K562 (cell line): ENCODE measurements at regions not wholly inside any gene's neighbourhood (a gene's known extent, or its start where the extent isn't known, plus 50 kb on each side); places are given as distances from the start of the nearest gene placed in this dataset.

ENCODE experiments used
- EP300 ChIP-seq: IDR thresholded peaks from 2 replicates; pipeline ENCODE4 v1.6.1; 2012; ENCODE audit warnings: low read length, improper control_type of control experiment
- MAFF ChIP-seq: IDR thresholded peaks from 2 replicates; pipeline ENCODE4 v1.6.1; 2012; ENCODE audit warnings: low read length, improper control_type of control experiment
- MCM3 ChIP-seq: fragments of 450-650 bp; IDR thresholded peaks from 2 replicates; pipeline ENCODE4 v1.6.1; 2016
- TF ChIP-seq, protein P1 (sequence below), 3 experiments: fragments of 200-800 bp in 1 of 3; sonication (Bioruptor generic) in 1 of 3; sonication (generic) in 1 of 3; formaldehyde crosslinking in 1 of 3; IDR thresholded peaks; 2 replicates each; pipeline versions ENCODE4 v1.6.1 to v1.8.0; 2016 to 2022; ENCODE audit warnings: mild to moderate bottlenecking in 2 of 3, missing compliant biosample characterization in 2 of 3, missing genetic modification characterization in 2 of 3, missing genetic modification reagents in 1 of 3
- TF ChIP-seq, protein P2 (sequence below): fragments of 450-650 bp; IDR thresholded peaks from 2 replicates; pipeline ENCODE4 v1.6.1; 2014; ENCODE audit warnings: low read depth, mild to moderate bottlenecking, moderate library complexity, borderline replicate concordance
- TF ChIP-seq, protein P3 (sequence below): sonication (generic); formaldehyde crosslinking; IDR thresholded peaks from 2 replicates; pipeline ENCODE4 v1.9.0; 2022; ENCODE audit warnings: mild to moderate bottlenecking, missing genetic modification reagents

DNA sequence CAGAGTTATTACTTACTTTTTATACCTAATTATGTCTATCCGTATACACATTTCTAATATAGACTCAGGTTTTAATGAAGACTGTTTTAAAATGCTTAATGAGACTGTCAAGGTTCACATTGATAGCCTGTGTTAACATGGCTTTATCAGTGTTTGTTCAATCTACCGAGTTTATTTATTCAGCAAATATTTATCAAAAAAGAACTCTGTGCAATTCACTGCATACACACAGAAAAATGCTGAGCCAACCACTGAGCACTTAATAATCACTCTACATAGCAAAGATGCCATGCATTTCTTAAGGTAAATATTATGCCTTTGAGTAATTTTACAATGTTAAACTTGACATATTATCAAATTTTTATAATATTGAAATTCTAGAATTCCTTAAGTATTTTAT lies 428.2 kb downstream of the ANXA1 start:
- TF ChIP-seq, protein P1, sequence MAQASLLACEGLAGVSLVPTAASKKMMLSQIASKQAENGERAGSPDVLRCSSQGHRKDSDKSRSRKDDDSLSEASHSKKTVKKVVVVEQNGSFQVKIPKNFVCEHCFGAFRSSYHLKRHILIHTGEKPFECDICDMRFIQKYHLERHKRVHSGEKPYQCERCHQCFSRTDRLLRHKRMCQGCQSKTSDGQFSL (CRISPR knock-in tag; IDR thresholded peaks at IDR 0.05), result no peak
- TF ChIP-seq, protein P1 (tag; IDR thresholded peaks at IDR 0.05), result no peak
- TF ChIP-seq, protein P2, sequence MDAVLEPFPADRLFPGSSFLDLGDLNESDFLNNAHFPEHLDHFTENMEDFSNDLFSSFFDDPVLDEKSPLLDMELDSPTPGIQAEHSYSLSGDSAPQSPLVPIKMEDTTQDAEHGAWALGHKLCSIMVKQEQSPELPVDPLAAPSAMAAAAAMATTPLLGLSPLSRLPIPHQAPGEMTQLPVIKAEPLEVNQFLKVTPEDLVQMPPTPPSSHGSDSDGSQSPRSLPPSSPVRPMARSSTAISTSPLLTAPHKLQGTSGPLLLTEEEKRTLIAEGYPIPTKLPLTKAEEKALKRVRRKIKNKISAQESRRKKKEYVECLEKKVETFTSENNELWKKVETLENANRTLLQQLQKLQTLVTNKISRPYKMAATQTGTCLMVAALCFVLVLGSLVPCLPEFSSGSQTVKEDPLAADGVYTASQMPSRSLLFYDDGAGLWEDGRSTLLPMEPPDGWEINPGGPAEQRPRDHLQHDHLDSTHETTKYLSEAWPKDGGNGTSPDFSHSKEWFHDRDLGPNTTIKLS, result no peak
- no peak for TF ChIP-seq EP300
- TF ChIP-seq, protein P3, sequence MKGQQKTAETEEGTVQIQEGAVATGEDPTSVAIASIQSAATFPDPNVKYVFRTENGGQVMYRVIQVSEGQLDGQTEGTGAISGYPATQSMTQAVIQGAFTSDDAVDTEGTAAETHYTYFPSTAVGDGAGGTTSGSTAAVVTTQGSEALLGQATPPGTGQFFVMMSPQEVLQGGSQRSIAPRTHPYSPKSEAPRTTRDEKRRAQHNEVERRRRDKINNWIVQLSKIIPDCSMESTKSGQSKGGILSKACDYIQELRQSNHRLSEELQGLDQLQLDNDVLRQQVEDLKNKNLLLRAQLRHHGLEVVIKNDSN, result no peak
- no peak for TF ChIP-seq MAFF
- no peak for TF ChIP-seq MCM3
